Uterus (tissue), 2 donors: ENCODE measurements at regions not wholly inside any gene's neighbourhood (a gene's known extent, or its start where the extent isn't known, plus 50 kb on each side); places are given as distances from the start of the nearest gene placed in this dataset.

Source experiments
- POLR2A ChIP-seq, 2 donors: fragments of 450-650 bp; IDR thresholded peaks; one replicate each; pipeline ENCODE4 v1.6.1; 2016; ENCODE audit warnings: antibody characterized with exemption in 2 of 2, mild to moderate bottlenecking in 1 of 2, moderate library complexity in 1 of 2
- TF ChIP-seq, protein P1 (sequence below), 4 experiments: fragments of 200-600 bp in 2 of 4; fragments of 450-650 bp in 2 of 4; sonication (generic) in 2 of 4; IDR thresholded peaks; one replicate each; pipeline ENCODE4 v1.5.1; 2016 to 2019; ENCODE audit warnings: antibody characterized with exemption in 4 of 4, mild to moderate bottlenecking in 2 of 4, moderate library complexity in 1 of 4

DNA sequence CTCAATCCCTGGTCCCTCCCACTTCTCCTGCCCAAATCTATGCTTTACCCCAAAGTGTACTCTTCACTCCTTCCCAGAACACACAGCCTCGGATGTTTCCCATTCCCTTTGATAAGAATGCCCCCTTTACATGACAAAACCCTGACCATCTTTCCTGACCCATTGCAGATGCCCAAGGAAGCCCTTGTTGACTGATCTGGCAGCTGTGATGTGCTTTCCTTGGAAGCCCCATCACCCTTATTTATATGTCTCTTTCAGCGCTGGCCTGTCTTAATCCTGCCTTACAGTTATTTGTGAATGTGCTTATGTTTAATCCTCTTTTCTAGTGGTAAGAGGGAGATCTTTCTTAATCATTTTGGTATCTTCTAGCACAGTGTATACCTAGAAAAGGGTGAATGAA lies 523.1 kb downstream of the CD83 start:
- no peak for TF ChIP-seq POLR2A (IDR thresholded peaks at IDR 0.05)
- TF ChIP-seq, protein P1, sequence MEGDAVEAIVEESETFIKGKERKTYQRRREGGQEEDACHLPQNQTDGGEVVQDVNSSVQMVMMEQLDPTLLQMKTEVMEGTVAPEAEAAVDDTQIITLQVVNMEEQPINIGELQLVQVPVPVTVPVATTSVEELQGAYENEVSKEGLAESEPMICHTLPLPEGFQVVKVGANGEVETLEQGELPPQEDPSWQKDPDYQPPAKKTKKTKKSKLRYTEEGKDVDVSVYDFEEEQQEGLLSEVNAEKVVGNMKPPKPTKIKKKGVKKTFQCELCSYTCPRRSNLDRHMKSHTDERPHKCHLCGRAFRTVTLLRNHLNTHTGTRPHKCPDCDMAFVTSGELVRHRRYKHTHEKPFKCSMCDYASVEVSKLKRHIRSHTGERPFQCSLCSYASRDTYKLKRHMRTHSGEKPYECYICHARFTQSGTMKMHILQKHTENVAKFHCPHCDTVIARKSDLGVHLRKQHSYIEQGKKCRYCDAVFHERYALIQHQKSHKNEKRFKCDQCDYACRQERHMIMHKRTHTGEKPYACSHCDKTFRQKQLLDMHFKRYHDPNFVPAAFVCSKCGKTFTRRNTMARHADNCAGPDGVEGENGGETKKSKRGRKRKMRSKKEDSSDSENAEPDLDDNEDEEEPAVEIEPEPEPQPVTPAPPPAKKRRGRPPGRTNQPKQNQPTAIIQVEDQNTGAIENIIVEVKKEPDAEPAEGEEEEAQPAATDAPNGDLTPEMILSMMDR (IDR thresholded peaks at IDR 0.05): no peak
